ENCODE measurements at regions not wholly inside any gene's neighbourhood (a gene's known extent, or its start where the extent isn't known, plus 50 kb on each side); places are given as distances from the start of the nearest gene placed in this dataset.
"Not testable (repeated sequence)": the region's sequence is repeated elsewhere in the genome, so short reads cannot be mapped to it uniquely, and the experiment has no call there.

DNA sequence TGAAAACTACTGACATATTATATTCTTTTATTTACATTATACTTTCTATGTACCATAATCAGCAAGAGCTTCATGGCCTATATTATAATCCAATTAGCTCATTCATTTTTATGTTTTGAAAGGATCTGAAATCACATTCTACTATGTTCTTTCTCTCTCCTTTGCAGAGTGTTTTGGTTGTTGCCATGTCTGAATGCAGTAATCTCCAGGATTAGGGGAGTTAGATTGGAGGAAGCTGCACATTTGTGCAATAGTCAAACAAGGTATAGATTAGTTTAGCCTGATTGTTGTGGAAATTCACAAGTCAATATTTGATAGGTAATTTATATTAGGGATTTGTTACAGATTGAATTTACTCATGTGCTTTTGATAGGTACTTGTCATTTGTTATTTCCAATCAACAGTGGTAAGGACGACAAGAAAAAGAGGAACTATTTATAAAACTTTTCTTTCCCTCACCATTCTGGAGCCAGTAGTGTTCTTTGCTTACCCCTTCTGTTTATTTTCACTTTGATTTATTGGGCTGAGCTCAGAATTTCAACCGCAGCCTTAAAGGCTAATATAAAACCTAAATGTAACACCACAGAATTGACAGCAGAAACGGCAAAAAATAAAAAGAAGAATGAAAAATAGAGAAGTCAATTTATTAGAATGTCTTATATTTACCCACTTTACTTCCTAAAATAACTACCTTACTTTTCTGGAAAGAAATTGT lies 597.0 kb downstream of the CHSY3 start:
- DNase-seq (ENCODE audit: low read depth in 4 of 4, low spot score in 1 of 4) = no peak

DNA sequence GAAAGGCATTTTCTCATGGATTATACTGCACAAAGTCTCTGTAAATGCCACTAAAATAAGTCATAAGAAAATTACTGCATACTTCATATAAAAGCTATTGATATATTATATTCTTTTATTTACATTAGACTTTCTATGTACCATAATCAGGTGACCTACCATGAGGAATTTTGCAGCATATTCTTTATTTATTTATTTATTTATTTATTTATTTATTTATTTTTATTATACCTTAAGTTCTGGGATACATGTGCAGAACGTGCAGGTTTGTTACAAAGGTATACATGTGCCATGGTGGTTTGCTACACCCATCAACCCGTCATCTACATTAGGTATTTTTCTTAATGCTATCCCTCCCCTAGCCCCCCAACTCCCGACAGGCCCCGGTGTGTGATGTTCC lies 596.2 kb downstream of the CHSY3 start:
- DNase-seq (ENCODE audit: low read depth in 4 of 4, low spot score in 1 of 4) = not testable (repeated sequence)

DNA sequence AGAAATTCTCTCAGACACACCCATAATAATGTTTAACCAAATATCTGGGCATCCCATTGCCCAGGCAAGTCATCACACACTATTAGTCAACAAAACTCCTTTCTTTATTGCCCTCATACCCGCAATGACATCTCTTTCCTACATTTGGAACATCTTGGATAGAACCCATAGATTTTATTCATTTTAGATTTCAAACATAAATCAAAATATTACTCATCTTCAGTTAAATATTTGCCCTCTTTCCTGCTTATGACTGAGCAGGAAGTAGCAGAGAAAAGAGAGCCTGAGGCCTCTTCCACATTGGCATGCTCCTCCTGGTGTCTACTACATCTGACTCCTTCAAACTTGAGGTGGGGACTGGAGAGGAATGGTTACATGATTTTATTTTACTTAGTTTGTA lies 592.0 kb downstream of the CHSY3 start:
- DNase-seq (ENCODE audit: low read depth in 4 of 4, low spot score in 1 of 4) = no peak

DNA sequence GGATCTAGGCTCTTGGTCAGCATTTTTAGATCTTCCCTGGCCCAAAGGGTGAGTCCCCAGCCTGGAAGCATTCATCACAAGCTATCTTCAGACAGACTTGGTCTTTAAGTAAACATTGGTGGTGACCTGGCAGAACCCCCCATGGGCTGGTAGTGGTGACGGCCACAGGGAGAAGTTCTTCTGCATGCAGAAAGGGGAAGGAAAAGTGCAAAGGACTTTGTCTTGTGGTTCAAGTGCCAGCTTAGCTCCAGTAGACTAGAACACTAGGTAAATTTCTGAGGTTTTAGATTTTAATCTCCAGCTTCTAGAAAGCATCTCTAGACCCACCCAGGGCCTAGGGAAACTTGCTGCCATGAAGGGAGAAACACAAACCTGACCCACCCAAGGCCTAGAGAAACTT lies 584.0 kb downstream of the CHSY3 start:
- DNase-seq (ENCODE audit: low read depth in 4 of 4, low spot score in 1 of 4) = no peak

DNA sequence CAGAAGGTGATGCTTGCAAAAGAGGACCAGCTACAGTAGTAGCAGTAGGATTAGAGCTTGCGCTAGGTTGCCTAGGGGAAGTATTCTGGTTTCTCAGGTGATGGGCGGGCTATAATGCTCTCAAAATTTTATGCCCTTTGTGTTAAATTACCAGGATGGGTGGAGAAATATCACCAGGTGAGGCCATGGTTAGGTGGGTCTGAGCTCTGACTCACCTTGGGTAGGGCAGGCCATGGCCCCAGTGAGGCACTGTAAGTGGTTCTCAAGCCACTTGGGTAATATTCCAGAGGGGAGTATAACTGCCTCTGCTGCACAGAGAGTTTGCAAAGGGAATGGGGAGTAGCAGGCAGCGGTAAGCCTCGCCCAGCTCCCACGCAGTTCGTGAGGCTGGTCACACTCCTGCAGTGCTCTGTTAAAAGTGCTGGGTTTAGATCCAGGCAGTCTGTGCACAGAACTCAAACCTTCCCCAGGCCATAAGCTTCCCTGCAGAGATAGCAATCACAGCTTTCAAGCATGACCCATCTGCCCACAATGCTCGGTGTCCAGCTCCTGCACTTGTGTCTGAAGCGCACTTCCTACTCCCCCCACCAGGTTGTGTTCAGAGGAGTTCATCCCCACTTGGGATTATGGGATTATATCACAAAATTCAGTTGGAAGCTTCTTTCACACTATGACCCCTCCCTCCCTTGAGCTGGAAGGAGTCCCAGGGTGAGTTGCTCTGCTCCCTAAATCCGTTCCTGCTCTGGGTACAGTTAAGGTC lies 575.0 kb downstream of the CHSY3 start:
- no peak for DNase-seq (ENCODE audit: low read depth in 4 of 4, low spot score in 1 of 4)

DNA sequence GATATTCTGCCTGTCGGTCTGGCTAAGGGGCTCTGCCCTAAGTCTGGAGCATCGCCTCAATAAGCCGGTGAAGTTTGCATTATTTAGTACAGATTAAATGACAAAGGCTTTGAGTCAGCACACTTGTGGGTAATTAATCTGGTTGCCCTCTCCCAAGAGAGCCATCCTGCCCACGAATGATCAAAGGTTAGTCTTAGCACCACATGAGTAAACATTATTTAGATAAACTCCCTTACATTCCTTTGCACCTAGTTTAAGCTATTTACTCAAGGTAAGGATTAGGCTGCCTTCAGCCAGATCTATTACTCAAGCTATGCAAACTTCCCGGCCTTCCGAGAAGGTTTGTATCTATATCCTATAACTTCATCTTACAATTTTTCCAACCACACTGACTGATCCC lies 572.1 kb downstream of the CHSY3 start:
- no peak for DNase-seq (ENCODE audit: low read depth in 4 of 4, low spot score in 1 of 4)

DNA sequence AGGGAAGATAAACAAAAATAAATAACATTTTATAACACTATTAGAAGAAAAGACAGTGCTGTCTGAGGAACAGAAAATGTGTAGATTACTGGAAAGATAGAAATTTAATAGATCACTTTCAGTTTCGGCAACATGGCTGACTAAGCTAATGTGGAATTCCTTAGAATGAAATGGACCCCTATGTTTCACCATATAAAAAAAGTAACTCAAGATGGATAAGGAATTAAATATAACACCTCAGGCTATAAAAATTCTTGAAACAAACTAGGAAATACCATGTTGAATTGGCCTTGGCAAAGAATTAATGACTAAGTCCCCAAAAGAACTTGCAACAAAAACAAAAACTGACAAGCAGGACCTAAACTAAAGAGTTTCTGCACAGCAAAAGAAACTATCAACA lies 558.3 kb downstream of the CHSY3 start:
- DNase-seq (ENCODE audit: low read depth in 4 of 4, low spot score in 1 of 4) = no peak

DNA sequence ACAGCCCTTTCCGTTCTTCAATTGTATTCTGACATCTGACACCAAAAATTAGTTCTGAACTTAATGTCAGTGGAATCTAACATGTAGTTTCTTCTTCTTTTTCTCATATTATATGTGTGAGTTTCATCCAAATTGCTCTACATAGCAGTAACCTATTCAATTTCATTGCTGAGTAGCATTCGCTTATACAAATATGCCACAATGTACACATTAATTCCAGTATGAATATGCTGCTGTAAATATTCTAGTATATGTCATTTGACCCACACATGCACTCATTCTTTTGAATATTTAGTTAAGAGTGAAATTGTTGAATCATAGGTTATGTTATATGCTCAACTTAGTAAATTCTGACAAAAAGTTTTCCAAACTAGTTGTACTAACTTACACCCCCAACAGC lies 550.9 kb downstream of the CHSY3 start:
- no peak for DNase-seq (ENCODE audit: low read depth in 4 of 4, low spot score in 1 of 4)

DNA sequence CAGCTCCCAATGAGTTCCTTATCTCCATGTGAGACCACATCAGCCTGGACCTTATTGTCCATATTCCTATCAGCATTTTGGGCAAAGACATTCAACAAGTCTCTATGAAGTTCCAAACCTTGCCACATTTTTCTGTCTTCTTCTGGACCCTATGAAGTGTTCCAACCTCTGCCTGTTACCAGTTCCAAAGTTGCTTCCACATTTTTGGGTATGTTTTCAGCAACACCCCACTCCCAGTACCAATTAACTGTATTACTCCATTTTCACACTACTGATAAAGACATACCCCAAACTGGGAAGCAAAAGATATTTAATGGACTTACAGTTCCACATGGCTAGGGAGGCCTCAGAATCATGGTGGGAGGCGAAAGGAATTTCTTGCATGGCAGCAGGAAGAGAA lies 548.5 kb downstream of the CHSY3 start:
- no peak for DNase-seq (ENCODE audit: low read depth in 4 of 4, low spot score in 1 of 4)

DNA sequence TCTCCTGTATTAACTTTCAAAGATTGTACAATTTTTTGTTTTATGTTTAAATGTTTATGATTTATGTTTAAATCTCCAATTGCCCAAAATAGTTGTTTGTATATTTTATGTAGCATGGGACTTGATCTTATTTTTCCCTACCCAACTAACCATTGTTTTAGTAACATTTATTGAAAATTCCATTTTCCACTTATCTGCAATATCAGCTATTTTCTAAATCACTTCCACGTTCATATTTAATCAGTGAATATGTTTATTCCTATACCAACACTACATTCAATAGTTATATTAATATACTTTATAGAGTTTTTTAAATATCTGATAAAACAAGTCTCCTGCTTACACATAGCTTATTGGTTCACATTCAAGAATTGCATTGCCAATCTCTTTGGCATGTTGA lies 532.2 kb downstream of the CHSY3 start:
- DNase-seq (ENCODE audit: low read depth in 4 of 4, low spot score in 1 of 4) = no peak

DNA sequence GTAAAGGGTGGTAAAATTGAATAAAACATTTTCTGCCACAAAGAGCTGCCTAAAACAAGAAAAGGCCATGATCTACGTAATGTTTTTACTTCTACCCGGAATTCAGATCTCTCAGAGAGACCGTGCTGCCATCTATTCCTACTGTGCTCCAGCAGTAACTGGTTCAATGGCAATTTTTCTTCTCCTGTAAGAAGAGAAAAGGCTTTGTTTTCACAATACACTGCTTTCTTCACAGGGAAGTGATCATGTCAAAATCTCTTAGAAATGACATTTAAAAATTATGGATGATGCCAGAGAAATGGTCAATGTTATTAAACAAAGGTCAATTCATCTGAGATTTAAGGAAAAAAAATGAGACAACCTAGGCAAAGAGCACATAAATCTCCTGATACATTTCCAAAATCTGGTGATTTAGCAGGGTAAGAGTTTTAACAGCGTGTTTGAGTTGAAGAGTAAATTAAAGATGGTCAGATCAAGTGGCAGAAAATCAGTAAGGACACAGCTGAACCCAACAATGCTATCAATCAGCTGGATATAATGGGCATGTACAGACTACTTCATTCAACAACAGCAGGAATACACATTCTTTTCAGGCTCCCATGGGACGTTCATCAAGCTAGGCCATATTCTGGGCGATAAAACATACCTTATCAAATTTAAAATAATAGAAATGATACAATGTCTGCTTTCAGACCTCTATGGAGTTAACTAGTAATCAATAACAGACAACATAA lies 523.1 kb downstream of the CHSY3 start:
- DNase-seq (ENCODE audit: low read depth in 4 of 4, low spot score in 1 of 4) = no peak

DNA sequence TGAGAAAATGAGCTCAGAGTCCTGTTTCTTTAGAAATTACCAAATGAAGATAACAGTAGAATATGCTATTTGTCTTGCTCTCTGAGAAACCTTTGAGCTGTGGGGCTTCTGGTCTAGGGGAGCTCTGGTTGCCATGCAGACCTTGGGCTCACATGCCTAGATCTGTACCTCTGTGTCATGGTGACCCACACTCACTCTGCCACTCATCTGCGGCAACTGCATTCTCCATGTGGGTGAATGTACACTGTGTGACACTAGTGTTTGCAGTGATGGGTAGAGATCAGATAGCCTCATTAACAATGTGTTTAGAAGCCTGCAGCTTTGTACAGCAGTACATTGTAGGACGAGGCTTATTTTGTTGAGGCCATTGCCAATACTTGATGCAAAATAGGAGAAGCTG lies 521.2 kb downstream of the CHSY3 start:
- no peak for DNase-seq (ENCODE audit: low read depth in 4 of 4, low spot score in 1 of 4)

DNA sequence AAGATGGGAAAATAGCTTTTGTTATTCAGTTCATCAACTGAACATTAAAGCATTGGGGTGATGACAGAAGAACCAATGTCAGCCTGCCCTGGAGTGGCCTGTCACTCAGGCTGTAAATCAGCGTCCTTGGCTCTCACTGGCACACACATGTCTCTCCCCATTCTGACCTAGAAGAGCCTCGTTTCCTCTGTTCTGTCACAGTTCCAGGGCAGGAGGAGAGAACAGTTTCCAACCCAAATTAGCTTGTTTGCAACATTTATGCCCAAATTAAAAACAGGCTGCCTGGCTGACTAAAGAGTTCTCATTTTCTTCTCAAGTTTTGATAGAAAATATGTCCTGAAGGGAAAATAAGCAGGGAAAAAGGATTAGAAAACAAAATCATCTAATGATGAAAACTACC lies 520.1 kb downstream of the CHSY3 start:
- DNase-seq (ENCODE audit: low read depth in 4 of 4, low spot score in 1 of 4) = no peak

DNA sequence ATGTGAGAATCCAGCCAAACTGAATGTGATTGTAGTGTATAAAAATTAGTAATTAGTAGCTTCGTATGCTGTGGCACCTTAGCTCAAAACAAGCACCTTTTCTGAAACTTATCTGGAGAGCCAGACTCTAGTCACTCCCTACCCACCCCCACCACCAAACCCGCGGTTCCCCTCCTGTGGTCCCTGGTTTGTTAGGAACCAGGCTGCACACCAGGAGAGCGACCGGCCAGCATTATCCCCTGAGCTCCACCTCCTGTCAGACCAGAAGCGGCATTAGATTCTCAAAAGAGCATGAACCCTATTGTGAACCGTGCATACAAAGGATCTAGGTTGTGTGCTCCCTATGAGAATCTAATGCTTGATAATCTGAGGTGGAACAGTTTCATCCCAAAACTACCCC lies 498.6 kb downstream of the CHSY3 start:
- DNase-seq (ENCODE audit: low read depth in 4 of 4, low spot score in 1 of 4) = no peak

DNA sequence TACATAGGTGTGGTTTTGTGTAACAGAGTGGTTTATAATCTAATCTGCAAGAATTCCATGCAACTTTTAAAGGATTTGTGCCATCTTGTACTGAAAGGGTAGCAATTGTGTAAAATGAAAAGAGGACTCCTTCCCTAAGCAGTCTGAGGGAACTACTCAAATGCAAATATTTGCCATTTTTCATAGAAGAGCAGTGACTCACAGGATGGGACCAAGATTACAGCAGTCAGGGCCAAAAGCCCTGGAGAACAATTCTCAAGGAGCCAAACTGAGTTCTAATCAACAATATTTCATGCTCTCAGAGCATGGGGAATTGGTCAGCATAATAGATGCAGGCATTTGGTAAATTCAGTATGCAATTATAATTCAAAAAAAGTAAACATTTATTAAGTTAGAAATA lies 495.8 kb downstream of the CHSY3 start:
- no peak for DNase-seq (ENCODE audit: low read depth in 4 of 4, low spot score in 1 of 4)

DNA sequence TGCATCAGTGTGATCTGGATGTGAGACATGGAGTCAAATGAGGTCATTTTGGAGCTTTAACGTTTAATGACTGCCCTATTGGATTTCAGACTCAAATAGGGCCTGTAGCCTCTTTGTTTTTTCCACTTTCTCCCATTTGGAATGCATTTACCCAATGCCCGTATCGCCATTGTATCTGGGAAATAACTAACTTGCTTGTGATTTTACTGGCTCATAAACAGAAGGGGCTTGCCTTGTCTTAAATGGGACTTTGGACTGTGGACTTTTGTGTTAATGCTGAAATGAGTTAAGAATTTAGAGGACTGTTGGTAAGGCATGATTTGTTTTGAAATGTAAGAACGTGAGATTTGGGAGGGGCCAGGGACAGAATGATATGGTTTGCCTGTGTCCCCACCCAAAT lies 494.6 kb downstream of the CHSY3 start:
- no peak for DNase-seq (ENCODE audit: low read depth in 4 of 4, low spot score in 1 of 4)

DNA sequence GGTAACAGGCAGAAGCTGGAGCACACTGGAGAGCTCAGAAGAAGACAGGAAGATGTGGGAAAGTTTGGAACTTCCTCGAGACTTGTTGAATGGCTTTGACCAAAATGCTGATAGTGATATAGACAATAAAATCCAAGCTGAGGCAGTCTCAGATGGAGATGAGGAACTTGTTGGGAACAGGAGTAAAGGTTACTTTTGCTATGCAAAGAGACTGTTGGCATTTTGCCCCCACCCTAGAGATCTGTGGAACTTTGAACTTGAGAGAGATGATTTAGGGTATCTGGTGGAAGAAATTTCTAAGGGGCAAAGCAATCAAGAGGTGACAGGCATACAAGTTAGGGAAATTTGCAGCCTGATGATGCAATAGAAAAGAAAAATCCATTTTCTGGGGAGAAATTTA lies 493.5 kb downstream of the CHSY3 start:
- not testable (repeated sequence) for DNase-seq (ENCODE audit: low read depth in 4 of 4, low spot score in 1 of 4)

DNA sequence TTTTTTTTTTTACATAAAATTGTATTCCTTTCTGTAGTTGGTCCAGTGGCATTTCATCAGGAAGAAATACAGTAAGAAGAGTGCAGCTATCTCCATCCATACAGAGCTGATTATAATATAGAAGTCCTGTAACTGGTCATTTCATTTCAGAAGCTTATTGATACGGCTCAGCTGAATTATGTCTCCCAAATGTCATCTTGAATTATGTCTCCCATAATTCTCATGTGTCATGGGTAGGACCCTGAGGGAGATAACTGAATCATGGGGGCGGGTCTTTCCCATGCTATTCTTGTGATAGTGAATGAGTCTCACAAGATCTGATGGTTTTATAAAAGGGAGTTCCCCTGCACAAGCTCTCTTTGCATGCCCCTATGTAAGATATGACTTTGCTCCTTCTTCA lies 492.9 kb downstream of the CHSY3 start:
- DNase-seq (ENCODE audit: low read depth in 4 of 4, low spot score in 1 of 4) = no peak

DNA sequence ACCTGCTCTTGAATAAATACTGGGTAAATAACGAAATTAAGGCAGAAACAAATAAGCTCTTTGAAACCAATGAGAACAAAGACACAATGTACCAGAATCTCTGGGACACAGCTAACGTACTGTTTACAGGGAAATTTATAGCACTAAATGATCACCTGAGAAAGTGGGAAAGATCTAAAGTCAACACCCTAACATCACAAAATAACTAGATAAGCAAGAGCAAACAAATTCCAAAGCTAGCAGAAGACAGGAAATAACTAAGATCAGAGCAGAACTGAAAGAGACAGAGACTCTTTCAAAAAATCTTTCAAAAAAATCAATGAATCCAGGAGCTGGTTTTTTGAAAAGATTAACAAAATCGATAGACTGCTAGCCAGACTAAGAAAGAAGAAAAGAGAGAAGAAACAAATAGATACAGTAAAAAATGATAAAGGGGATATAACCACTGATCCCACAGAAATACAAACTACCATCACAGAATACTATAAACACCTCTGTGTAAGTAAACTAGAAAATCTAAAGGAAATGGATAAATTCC lies 487.5 kb downstream of the CHSY3 start:
- not testable (repeated sequence) for DNase-seq (ENCODE audit: low read depth in 4 of 4, low spot score in 1 of 4)

DNA sequence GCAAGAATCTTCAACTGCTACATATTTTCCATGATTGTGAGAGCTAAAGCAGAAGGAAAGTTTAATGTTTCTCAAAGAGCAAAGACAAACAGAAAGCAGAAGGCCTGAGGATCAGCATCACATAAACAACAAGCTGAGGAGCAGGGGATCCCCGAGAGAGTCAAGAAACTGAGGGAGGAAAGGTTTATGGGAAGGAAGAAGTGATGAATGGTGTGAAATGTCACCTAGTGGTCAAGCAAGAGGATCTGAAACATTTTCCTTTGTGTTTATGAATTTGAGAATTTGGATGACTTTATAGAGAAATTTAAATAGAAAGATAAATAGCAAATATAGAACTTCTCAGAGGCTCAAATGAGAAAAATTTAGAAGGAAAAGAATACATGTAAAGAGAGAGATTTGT lies 481.9 kb downstream of the CHSY3 start:
- no peak for DNase-seq (ENCODE audit: low read depth in 4 of 4, low spot score in 1 of 4)

DNA sequence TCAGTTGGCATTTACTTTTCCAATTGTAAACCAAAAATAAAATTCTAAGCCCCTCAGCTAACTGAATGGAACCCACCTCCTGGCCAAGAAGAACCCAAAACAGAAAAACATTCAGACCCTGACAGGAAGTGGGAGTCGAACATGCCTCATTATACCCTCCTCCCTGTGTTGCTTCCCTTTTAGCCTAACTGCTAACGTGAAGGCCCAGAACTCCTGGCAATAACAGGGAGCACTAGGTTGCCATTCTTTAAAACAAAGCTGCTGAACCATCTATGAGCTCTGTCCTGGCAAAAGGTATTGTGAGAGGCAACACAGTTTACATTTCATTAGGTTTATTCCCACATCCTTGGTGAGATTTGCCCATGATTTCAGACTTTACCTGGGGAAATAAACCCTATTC lies 481.4 kb downstream of the CHSY3 start:
- DNase-seq (ENCODE audit: low read depth in 4 of 4, low spot score in 1 of 4) = no peak

DNA sequence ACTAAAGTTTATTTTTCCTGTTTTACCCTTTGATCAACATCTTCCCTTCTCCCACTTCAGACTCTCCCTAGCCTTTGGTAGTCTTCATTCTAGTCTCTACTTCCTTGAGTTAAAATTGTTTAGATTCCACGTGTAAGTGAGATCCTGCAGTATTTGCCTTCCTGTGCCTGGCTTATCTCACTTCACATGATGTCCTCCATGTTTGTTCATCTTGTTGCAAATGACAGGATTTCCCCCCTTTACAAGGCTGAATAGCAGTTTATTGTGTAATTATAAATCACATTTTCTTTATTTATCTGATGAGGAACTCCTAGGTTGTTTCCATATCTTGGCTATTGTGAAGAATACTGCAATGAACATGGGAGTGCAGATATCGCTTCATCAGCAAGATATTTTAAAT lies 461.7 kb downstream of the CHSY3 start:
- DNase-seq (ENCODE audit: low read depth in 4 of 4, low spot score in 1 of 4) = no peak
